ENCODE measurements at regions not wholly inside any gene's neighbourhood (a gene's known extent, or its start where the extent isn't known, plus 50 kb on each side); places are given as distances from the start of the nearest gene placed in this dataset.

DNA sequence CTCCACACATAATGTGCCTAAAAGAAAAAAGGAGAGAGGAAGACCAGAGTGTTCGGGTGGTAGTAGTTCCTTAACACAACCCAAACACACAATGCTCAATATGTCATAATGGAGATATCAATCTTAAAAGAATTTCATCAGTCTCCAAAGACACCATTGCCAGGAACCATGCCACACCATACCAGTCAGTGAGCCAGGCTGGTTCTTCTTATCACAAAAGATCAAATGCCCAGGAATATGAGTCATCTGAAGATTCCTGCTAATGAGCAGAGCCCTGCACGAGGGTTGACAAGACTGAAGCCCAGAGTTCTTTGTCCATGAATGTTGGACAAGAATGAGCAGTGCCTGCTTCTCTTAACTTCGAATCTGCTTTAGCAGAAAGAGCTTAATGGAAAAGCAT lies 262.3 kb downstream of the ZNF516 start:
- DNase-seq (ENCODE audit: insufficient read length, low spot score) = no peak
- no peak for TF ChIP-seq CTCF (IDR thresholded peaks at IDR 0.05; ENCODE audit: insufficient read depth, missing control alignments)
- FAIRE-seq = no peak

GRCh38 chr18:76232010-76232409 lies 263.0 kb downstream of the ZNF516 start:
- TF ChIP-seq CTCF (IDR thresholded peaks at IDR 0.05; ENCODE audit: insufficient read depth, missing control alignments) = no peak
- FAIRE-seq = peak; percentile 63
- no peak for DNase-seq (ENCODE audit: insufficient read length, low spot score)

DNA sequence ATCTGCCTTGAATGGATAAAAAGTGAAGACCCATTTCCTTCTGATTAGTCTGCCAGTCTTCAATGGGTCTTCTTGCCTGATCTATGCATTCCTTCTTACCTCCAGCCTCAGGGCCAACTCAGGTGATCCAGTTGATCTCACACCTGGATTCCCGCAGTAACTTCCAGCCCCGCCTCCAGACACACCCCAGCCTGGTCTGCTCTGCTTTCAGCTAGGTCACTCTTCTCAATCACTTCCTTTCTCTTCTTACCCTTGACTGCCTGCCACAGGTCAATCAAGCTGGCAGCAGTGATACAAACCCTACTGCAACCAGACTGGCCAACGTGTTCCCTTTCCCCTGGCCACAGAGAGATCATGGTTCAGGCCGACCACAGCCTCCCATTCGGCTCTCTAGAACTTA lies 263.6 kb downstream of the ZNF516 start:
- no peak for TF ChIP-seq CTCF (IDR thresholded peaks at IDR 0.05; ENCODE audit: insufficient read depth, missing control alignments)
- FAIRE-seq (no peak), DNase-seq (ENCODE audit: insufficient read length, low spot score) (no peak)

GRCh38 chr18:76230791-76231190 lies 264.3 kb downstream of the ZNF516 start:
- TF ChIP-seq CTCF (IDR thresholded peaks at IDR 0.05; ENCODE audit: insufficient read depth, missing control alignments) = no peak
- DNase-seq (ENCODE audit: insufficient read length, low spot score) (peak; percentile 16), FAIRE-seq (no peak)

- FAIRE-seq = no peak
- peak; percentile 13 for DNase-seq (ENCODE audit: insufficient read length, low spot score)
These were observed 266.3 kb downstream of the ZNF516 start for GRCh38 chr18:76228716-76229115.

GRCh38 chr18:76227759-76228158 lies 267.3 kb downstream of the ZNF516 start:
- DNase-seq (ENCODE audit: insufficient read length, low spot score) (peak; percentile 1), FAIRE-seq (no peak)
- no peak for TF ChIP-seq CTCF (IDR thresholded peaks at IDR 0.05; ENCODE audit: insufficient read depth, missing control alignments)

More at GRCh38 chr18:76228716-76229115, 266.3 kb downstream of the ZNF516 start:
- no peak for TF ChIP-seq CTCF (IDR thresholded peaks at IDR 0.05; ENCODE audit: insufficient read depth, missing control alignments)

- DNase-seq (ENCODE audit: insufficient read length, low spot score) (no peak), FAIRE-seq (no peak)
- TF ChIP-seq CTCF (IDR thresholded peaks at IDR 0.05; ENCODE audit: insufficient read depth, missing control alignments) = no peak
These were observed 271.6 kb downstream of the ZNF516 start for GRCh38 chr18:76223403-76223802.
